HG03342 (cell line): ENCODE measurements at regions not wholly inside any gene's neighbourhood (a gene's known extent, or its start where the extent isn't known, plus 50 kb on each side); places are given as distances from the start of the nearest gene placed in this dataset.
"Not testable (repeated sequence)": the region's sequence is repeated elsewhere in the genome, so short reads cannot be mapped to it uniquely, and the experiment has no call there.

Source experiments
- ATAC-seq: cut with Tn5 transposase; IDR thresholded peaks from one replicate; pipeline ENCODE4 v1.9.1; 2021; ENCODE audit warnings: mild to moderate bottlenecking, moderate library complexity; ENCODE audit not compliant: unreplicated experiment

DNA sequence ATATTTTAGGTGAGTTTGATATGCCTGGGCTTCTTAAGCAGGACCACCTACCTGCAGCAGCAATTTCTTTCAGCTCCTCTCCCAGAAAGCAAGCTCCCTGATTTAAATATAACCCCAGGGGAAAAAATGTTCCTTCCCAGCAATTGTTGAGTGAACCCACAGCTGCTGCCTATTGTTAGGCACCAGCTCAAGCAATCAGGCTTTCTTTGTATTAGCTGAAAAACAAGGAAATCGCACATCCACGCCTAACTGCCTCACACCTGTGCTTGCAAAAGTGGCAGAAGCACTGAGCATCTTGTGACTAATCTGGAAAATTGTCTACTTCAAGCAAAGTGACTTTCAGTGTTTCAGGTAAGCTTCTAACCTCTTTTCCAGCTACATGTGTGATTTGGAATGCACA lies 432.2 kb downstream of the SMARCA1 start:
- no peak for ATAC-seq

DNA sequence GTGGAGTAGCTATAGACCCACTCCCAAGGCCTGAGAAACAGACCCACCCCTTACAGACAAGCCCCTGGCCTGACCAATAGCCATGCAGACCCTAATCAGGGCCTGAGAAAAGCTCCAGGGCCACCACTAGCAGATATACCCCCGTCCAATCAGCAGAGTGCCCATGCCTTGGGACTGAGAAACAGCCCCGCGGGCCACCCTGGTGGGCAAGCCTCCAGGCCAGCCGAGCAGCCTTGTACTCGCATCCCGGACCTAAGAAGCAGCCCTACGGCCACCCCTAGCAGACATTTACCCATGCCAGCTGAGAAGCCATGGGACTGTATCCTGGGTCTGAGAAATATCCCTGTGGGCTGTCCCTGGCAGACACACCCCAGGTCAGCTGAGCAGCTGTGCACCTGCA lies 436.5 kb downstream of the SMARCA1 start:
- ATAC-seq: no peak

DNA sequence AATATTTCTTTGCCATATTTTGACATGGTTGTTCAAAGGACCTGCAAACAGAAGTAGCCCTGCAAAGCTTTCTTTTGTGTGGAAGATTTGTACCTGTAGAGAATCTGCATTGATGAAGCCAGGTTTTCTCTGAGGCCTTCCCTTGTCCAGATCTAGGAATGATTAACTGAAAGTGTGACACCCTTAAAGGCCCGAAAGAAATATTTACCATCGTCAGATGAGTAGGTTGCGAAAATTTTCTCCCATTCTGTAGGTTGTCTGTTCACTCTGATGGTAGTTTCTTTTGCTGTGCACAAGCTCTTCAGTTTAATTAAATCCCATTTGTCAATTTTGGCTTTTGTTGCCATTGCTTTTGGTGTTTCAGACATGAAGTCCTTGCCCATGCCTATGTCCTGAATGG lies 439.0 kb downstream of the SMARCA1 start:
- ATAC-seq: not testable (repeated sequence)

DNA sequence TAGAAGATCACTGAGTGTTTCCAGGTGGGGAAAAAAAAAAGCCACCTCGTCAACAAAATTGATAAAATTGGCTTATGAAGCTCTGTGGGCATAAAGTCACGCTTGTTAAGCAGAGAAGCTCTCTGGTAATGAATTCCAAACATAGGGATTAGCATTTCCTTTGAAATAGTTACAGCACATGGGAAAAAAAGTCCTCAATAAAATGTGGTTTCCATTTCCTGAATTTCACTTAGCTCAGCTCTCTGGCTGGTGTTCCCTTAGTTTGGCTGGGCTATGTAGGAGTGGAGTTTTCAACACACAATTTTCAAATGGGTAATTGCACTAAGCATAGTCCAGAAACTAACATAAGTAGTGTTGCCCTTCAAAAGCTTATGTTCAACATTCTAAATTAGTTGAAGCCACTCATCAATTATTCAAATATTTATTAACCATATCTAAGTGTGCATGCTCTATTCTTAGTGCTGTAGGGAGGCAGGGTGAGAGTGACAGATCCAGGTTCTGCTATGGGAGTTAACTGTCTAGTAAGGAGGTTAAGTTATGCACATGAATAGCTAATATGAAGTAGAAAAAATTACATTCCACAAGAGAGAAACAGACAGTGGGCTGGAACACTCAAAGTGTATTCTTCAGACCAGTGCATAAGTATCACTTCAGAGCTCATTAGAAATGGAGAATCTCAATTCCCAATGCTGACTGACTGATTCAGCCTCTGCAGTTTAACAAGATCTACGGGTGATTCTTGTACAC lies 445.7 kb downstream of the SMARCA1 start:
- ATAC-seq: no peak

DNA sequence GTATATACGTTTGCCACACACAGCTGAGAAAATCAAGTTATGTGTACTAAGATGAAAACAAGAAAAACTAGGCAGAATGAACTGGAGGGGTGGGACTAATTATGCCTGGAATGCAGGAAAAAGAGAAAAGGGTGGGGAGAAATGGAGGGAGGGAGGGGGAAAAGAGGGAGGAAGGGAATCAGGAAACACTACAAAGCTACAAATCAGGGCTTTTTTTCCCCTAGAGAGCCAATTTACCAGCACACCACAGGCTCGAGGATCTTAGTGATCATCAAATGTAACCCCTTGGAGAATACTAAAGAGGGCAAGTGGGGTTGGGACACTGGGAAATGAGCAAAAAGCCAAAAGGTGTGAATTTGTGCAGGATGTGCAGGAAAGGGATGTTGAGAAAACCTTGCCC lies 451.9 kb downstream of the SMARCA1 start:
- no peak for ATAC-seq

DNA sequence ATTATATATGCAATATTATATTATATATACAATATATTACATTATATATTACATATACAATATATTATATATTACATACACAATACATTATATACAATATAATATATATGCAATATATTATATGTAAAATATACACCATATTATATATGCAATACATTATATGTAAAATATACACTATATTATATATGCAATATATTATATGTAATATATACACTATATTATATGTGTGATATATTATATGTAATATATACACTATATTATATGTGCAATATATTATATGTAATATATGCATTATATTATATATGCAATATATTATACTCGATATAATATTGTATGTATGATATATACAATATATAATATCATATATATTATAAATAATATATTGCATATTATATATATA lies 457.4 kb downstream of the SMARCA1 start:
- no peak for ATAC-seq

DNA sequence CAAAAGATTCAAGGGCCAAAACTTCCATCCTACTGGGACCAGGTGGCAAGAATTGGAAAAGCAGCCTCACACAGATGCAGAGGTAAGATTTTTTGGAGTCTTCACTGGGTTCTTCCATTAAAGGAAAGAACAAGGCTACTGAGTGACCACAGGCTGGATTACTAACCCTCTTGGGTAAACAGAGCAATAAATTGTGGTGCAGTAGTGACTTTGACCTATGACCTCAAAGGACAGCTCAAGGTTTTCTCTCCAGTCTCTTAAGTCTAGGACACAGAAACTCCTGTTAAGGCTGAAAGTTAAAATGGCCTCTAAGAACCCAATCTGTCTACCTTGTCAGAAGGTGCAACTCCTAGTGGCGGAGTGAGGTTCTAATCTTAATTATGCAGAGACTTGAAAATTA lies 464.9 kb downstream of the SMARCA1 start:
- no peak for ATAC-seq

DNA sequence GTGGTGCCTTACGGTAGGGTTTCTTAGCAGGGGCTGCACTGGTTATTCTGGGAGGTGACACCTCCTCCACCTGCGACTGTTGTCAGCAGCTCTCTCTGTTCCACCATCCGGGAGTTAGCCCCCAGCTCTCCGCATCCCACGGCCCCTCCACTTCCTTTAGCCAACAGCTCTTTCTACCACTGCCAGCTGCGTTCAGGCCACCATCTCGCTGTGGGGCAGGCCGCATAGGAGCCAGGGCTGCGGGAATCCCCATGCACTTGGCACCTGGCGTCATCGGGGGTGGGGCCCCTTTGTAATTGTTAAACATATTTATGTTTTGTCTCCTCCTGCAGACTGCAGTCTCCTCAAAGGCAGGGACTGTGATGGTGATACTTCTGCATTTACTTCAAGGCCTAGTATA lies 480.2 kb downstream of the SMARCA1 start:
- ATAC-seq: no peak

DNA sequence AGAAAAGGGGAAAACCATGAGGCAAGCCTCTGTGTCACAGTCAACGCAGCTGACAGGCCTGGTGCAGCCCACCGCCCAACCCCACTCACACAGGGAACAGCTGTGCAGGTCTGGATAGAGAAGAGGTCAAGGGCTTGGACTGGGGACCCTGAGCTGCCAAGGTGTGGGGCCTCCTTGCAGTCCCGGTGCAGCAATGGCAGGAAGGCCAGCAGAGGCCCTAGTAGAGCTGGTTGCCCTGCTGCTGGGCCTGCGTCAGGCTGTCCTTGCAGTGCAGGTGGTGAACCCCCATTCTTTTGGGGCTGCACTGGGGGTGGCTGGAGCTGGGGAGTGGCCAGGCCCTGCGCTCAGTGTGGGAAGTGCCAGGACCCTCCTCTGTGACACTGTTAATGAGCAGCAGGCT lies 482.0 kb downstream of the SMARCA1 start:
- no peak for ATAC-seq

DNA sequence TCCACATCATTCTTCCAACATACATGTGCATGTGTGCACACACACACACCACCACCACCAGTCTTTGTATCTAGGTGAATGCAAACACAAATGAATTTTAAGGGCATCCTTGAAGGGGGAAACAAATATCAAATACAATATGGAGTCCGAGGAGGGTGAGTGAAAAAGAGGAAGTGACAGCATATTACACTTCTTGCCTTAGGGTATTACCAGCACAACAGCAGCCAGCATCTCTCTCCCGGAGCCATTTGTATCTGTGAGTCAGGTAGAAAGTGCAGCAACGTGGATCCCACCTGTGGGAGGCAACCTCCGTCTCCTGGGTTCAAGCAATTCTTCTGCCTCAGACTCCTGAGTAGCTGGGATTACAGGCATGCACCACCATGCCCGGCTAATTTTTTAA lies 483.2 kb downstream of the SMARCA1 start:
- no peak for ATAC-seq

DNA sequence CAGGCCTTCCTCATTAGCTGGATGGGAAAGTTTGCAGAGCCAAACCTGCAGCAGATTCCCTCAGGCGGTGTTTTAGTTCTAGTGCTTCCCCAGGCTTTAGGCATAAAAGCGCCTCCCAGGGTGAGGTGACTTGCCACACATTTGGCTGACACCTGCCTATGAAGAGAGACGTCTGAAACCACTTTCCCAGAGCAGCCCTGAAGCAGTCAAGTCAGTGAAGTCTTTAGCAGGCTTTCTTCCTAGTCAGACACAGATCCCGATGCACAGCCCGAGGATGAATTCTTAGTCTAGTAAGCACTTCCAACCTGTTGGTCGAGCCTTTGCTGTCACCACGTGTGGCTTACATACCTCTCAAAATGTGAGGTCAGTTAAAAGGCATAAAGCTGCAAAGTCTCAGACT lies 484.1 kb downstream of the SMARCA1 start:
- no peak for ATAC-seq

DNA sequence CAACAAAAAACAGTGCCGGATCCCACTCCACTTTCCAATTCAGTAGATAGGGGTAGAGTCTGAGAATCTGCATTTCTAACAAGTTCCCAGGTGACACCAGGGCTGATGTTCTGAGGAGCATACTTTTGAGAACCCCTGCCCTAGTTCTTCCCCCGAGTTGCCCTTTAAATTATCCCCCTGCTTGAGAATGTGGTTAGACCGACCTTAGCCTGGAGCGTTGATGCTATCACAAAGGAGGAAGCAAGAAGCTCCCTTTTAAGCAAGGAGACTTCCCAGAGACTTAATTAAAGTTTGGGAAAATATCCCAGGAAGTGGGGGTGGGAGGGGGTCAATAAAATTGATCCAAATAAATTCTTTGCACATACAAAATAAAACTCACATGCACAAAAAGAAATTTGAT lies 485.9 kb downstream of the SMARCA1 start:
- ATAC-seq: no peak

DNA sequence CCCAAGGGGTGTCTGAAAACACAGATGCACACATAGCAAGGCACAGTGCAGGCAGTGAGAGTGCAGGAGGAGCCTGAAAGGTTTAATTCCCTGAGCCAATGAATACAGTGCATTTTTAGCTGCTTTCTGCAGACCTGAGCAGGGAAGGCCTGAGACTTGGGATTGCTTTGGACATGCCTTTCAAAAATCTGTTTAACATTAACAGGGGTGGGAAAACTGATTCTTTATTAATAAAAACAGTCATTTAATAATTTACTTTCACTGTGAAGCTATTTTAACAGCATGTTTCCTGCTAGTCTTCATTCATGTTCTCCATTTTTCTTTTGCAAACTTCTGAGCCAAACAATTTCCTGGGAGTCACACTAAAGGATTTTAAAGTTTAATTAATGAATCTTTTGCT lies 488.1 kb downstream of the SMARCA1 start:
- no peak for ATAC-seq

DNA sequence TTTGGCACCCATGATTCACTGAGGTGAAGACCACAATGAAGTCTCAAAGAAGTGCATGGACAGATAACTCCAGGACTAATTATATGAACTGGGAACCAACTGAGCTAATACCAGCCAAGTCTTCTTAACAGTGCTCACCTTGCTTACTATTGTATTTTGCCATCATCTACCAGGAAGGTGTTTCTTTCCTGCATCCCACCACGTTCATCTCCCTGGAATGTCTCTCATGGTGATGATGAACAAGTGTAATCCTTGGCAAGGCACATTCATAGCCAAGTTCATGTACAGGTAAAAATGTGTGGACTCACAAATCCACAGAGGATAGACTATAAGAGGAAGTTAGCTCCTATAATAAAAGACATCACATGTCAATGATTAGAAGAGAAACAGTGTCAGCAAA lies 489.1 kb downstream of the SMARCA1 start:
- ATAC-seq: no peak

DNA sequence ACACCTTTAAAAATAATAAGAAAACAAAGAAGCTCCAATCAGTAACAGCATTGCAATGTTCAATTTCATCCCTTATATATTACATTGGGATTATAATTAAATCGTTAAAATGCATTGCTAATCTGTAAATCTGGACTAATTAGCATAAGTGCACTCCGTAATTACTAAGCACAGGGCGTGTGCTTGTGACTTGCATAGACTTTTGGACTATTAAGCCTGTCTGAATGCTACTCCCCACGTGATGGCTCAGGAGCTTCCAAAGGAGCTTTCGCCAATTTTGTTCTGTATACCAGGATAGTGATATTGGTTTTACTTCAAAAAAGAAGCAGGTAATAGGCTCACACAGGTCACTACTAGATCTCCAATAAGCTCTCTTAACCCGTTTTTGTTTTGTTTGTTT lies 497.1 kb downstream of the SMARCA1 start:
- no peak for ATAC-seq

DNA sequence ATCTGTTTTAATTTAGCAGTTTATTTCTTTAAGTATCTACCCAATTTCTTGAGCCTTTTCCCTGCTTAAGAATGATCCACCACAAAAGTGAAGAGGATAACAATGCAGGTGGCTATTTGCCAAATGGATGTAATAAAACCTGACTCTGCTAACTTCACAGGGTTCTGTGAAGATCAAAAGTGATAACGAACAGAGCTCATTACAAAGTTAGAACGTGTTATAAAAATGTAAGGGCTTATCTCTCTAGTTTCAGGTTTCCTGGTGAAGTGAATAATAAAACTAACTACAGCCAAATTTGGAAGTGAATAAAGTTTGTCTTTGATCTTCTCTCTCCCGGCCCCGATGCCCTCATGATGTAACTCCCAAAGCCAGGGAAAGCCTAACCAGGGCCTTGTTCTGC lies 497.9 kb downstream of the SMARCA1 start:
- no peak for ATAC-seq

DNA sequence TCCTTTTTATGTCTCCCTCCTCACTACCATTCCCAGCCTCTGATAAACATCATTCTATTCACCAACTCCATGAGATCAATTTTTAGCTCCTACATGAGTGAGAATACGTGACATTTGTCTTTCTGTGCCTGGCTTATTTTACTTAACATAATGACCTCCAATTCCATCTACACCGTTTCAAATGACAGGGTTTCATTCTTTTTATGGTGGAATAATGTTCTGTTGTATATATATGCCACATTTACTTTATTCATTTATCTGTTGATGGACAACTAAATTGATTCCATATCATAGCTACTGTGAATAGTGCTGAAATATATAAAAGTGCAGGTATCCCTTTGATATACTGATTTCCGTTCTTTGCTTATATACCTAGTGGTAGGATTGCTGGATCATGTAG lies 503.9 kb downstream of the SMARCA1 start:
- no peak for ATAC-seq

DNA sequence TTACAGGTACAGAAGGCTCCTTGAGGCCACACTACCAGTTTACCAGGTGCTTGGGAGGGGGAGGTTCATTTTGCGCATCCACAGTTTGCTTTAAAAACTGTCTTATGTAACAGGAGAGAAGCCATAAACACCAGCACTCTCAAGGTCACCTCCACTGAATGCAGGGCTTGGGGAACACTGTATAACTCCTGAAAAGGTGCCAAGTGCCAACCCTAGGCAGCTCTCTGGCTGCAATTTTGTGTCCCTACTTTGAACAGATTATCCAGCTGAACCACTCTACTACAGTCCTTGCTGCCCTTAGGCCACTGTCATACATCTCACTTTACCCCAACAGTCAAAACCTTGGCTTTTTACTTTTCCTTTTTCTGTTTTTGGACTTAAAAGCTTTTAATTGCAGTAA lies 507.9 kb downstream of the SMARCA1 start:
- no peak for ATAC-seq

DNA sequence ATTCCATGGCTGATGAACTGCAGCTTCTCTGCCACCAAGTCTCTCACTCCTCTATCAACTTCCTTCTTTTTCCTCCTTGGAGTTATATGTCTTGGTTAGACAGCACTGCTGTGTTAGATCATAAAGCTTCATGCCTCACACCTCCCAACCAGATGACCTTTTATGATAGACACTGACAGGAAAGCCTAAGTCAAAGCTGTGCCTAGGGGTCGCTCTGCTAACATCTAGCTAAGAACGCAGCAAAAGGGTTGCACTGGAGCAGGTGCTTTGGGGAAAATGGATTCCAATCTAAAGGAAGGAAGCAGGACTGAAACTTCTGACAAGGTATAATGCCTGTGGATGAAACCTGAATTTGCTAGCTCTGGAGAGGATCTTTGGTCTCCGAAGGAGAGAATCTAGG lies 509.7 kb downstream of the SMARCA1 start:
- no peak for ATAC-seq

DNA sequence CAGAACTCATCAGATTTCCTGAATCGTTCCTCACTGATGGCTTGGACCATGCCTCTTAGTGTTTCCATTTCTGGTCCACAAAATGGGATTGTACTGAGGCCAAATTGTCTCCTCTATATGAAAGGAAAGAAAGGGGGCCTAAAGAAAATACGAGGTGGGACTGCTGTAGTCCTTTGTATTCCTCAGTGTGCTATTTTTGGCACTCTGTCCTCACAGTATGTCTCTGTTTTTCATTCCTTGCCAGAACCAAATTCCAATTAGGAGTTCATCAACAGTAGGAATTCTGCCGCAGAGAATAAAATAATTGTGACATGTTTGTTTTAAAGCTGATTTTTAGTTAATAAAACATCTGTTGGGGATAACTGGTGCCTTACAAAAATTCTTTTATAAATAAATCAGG lies 515.7 kb downstream of the SMARCA1 start:
- no peak for ATAC-seq

DNA sequence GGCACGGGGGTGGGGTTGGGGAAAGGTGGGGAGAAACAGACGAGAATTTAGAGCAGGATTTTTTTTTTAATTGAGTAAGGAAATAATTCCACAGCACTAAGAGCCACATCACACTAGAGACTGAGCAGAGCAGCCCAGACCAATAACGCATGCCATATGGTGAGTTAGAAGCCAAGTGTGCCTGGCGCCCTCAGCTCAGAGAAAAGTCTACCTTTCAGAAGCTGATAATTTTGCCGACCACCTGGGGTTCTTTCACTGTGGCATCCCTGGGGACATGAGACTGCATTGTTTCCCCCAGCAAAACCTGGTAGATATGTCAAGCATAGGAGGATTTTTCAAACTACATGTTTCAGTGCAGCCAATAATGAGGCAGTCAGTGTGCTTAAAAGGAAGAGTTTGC lies 516.8 kb downstream of the SMARCA1 start:
- ATAC-seq: no peak

DNA sequence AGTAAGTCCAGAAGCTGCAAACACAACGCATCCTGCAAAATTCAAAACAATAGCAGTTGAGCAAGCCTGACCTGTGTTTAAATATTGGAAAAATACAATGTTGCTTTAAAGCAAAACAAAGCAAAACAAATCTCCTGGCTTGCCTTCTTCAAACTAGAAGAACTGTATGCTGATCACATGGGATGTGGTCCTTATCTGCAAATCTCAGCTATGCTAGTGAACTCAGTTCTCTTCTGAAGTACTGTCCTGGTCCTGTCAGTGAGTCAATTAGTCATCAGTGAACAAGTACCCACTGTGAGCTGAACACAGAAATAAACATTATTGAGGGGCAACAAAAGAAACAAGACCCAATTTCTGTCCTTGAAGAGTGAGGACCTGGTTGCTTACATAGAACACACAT lies 522.5 kb downstream of the SMARCA1 start:
- ATAC-seq: no peak

DNA sequence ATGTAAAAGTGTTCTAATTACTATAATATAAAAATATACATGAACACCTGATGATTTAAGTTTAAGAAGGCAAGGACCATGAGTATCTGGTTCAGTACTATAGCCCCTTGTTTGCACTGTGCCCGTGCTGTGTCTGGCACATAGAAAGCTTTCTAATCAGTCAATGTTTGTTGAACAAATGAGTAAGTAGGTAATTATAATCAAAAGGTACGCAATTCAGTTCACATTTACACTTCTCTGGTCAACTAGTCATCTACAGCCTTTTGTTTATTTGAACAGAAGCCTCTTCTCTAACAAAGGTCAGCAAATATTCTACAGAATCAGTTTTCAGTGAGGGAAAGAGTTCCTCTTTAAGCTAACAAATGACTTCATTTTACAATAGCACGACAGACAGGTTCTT lies 523.3 kb downstream of the SMARCA1 start:
- ATAC-seq: no peak
